Ishikawa (cell line): ENCODE measurements at regions not wholly inside any gene's neighbourhood (a gene's known extent, or its start where the extent isn't known, plus 50 kb on each side); places are given as distances from the start of the nearest gene placed in this dataset.

ENCODE experiments used
- CEBPB ChIP-seq: IDR thresholded peaks from 2 replicates; pipeline ENCODE4 v1.6.1; 2012
- CREB1 ChIP-seq: IDR thresholded peaks from 2 replicates; pipeline ENCODE4 v1.6.1; 2012; ENCODE audit warnings: low read depth
- EGR1 ChIP-seq: IDR thresholded peaks from 2 replicates; pipeline ENCODE4 v1.6.1; 2012
- EP300 ChIP-seq: IDR thresholded peaks from 2 replicates; pipeline ENCODE4 v1.6.1; 2012; ENCODE audit warnings: borderline replicate concordance
- FOXM1 ChIP-seq: IDR thresholded peaks from 2 replicates; pipeline ENCODE4 v1.6.1; 2012; ENCODE audit warnings: low read depth, borderline replicate concordance
- MAX ChIP-seq: IDR thresholded peaks from 2 replicates; pipeline ENCODE4 v1.6.1; 2012
- NFIC ChIP-seq: IDR thresholded peaks from 2 replicates; pipeline ENCODE4 v1.6.1; 2012
- RAD21 ChIP-seq: IDR thresholded peaks from 2 replicates; pipeline ENCODE4 v1.6.1; 2012; ENCODE audit warnings: low read depth
- REST ChIP-seq: IDR thresholded peaks from 2 replicates; pipeline ENCODE4 v1.6.1; 2012; ENCODE audit warnings: low read depth, mild to moderate bottlenecking
- TAF1 ChIP-seq: IDR thresholded peaks from 2 replicates; pipeline ENCODE4 v1.6.1; 2012; ENCODE audit warnings: low read depth, mild to moderate bottlenecking
- TCF12 ChIP-seq: IDR thresholded peaks from 2 replicates; pipeline ENCODE4 v1.6.1; 2012; ENCODE audit warnings: low read depth
- TEAD4 ChIP-seq: IDR thresholded peaks from 2 replicates; pipeline ENCODE4 v1.6.1; 2012
- USF1 ChIP-seq: IDR thresholded peaks from 2 replicates; pipeline ENCODE4 v1.6.1; 2012
- YY1 ChIP-seq: IDR thresholded peaks from 2 replicates; pipeline ENCODE4 v1.6.1; 2012; ENCODE audit warnings: low read depth
- ZBTB7A ChIP-seq: IDR thresholded peaks from 2 replicates; pipeline ENCODE4 v1.6.1; 2012; ENCODE audit warnings: low read depth

- TF ChIP-seq RAD21 (no peak), USF1 (no peak), CEBPB (no peak), REST (no peak), EGR1 (no peak), NFIC (no peak), EP300 (no peak), TCF12 (no peak), MAX (no peak), CREB1 (no peak), YY1 (no peak), FOXM1 (no peak), ZBTB7A (no peak), TEAD4 (no peak), TAF1 (no peak)
These were observed 372.8 kb upstream of the CBLB start for GRCh38 chr3:106241593-106241992.

GRCh38 chr3:106242781-106243180, 374.0 kb upstream of the CBLB start:
- TF ChIP-seq CEBPB (no peak), YY1 (no peak)

- TF ChIP-seq ZBTB7A (no peak), NFIC (peak; percentile 39; the same call in 1 of the 2 replicates), EP300 (peak; percentile 87), EGR1 (no peak), TCF12 (peak; percentile 76), FOXM1 (peak; percentile 70), REST (no peak), RAD21 (peak; percentile 21; the same call in 1 of the 2 replicates), YY1 (no peak), TEAD4 (peak; percentile 78), USF1 (no peak), TAF1 (no peak), MAX (no peak), CEBPB (peak; percentile 68), CREB1 (no peak)
These were observed 376.6 kb upstream of the CBLB start for GRCh38 chr3:106245400-106245799.

GRCh38 chr3:106247902-106248684, 379.3 kb upstream of the CBLB start:
- TF ChIP-seq ZBTB7A (no peak), CREB1 (no peak), MAX (no peak), EGR1 (no peak), YY1 (no peak), FOXM1 (no peak), TCF12 (no peak), CEBPB (no peak), EP300 (no peak), RAD21 (no peak), REST (no peak), TAF1 (no peak), NFIC (no peak), TEAD4 (no peak), USF1 (no peak)
